SU-DHL-6 (cell line): ENCODE measurements at regions not wholly inside any gene's neighbourhood (a gene's known extent, or its start where the extent isn't known, plus 50 kb on each side); places are given as distances from the start of the nearest gene placed in this dataset.

Source experiments
- H2AFZ ChIP-seq: fragments of 200-600 bp; sonication (generic); 2 replicates; pipeline ENCODE4 v1.6.1; 2014; ENCODE audit warnings: low read depth, mild to moderate bottlenecking, moderate library complexity, mixed read lengths, antibody characterized with exemption, low read length; ENCODE audit not compliant: severe bottlenecking
- H3F3A ChIP-seq: fragments of 200-600 bp; shearing (Covaris generic); 2 replicates; pipeline ENCODE4 v1.6.0; 2016; ENCODE audit warnings: antibody characterized with exemption, mild to moderate bottlenecking; ENCODE audit not compliant: insufficient read depth
- H3K27ac ChIP-seq: fragments of 200-600 bp; sonication (generic); 2 replicates; pipeline ENCODE4 v1.5.1; 2016; ENCODE audit warnings: low read depth, mild to moderate bottlenecking, low read length, moderate library complexity, mixed read lengths
- H3K27me3 ChIP-seq: fragments of 200-600 bp; sonication (generic), shearing (Covaris generic); 2 replicates; pipeline ENCODE4 v1.6.0; 2014; ENCODE audit warnings: mild to moderate bottlenecking, low read length
- H3K36me3 ChIP-seq: fragments of 200-600 bp; sonication (generic); 2 replicates; pipeline ENCODE4 v1.6.1; 2014; ENCODE audit warnings: mild to moderate bottlenecking, low read length, mixed read lengths
- H3K4me2 ChIP-seq: fragments of 300-600, 200-600 bp; shearing (Covaris generic), sonication (generic); 2 replicates; pipeline ENCODE4 v1.6.0; 2014; ENCODE audit warnings: low read length, low read depth, mild to moderate bottlenecking; ENCODE audit not compliant: poor library complexity, severe bottlenecking
- H3K4me3 ChIP-seq: fragments of 200-600 bp; sonication (generic); 2 replicates; pipeline ENCODE4 v1.5.1; 2014; ENCODE audit warnings: antibody characterized with exemption, low read length, mild to moderate bottlenecking, mixed read lengths; ENCODE audit not compliant: insufficient read depth, poor library complexity, severe bottlenecking
- H3K79me2 ChIP-seq: fragments of 200-600 bp; sonication (generic); 2 replicates; pipeline ENCODE4 v1.6.1; 2014; ENCODE audit warnings: mild to moderate bottlenecking, low read length, moderate library complexity; ENCODE audit not compliant: insufficient read depth
- H3K9ac ChIP-seq: fragments of 200-600 bp; sonication (generic); 2 replicates; pipeline ENCODE4 v1.7.0; 2014; ENCODE audit warnings: mild to moderate bottlenecking, low read length
- H3K9me2 ChIP-seq: fragments of 200-600 bp; sonication (generic); replicated peaks from 2 replicates; pipeline ENCODE4 v1.6.1; 2014; ENCODE audit warnings: low read length; ENCODE audit not compliant: insufficient read depth
- H3K9me3 ChIP-seq: fragments of 200-600 bp; sonication (generic); 2 replicates; pipeline ENCODE4 v1.6.1; 2014; ENCODE audit warnings: low read length, mixed read lengths; ENCODE audit not compliant: insufficient read depth
- H4K20me1 ChIP-seq: fragments of 200-600 bp; sonication (generic); 2 replicates; pipeline ENCODE4 v1.6.1; 2014; ENCODE audit warnings: low read depth, mild to moderate bottlenecking, antibody characterized with exemption, low read length, moderate library complexity, mixed read lengths
- CTCF ChIP-seq: fragments of 200-600 bp; sonication (generic); IDR thresholded peaks from one replicate; pipeline ENCODE4 v1.5.1; 2017; ENCODE audit warnings: antibody characterized with exemption, mild to moderate bottlenecking, low read length, moderate library complexity; ENCODE audit not compliant: insufficient read depth, poor library complexity, severe bottlenecking
- EZH2phosphoT487 ChIP-seq: fragments of 200-600 bp; sonication (generic), shearing (Covaris generic); conservative IDR thresholded peaks from 2 replicates; pipeline ENCODE4 v1.6.1; 2018; ENCODE audit warnings: mild to moderate bottlenecking, antibody characterized with exemption, low read length, moderate library complexity, mixed read lengths

DNA sequence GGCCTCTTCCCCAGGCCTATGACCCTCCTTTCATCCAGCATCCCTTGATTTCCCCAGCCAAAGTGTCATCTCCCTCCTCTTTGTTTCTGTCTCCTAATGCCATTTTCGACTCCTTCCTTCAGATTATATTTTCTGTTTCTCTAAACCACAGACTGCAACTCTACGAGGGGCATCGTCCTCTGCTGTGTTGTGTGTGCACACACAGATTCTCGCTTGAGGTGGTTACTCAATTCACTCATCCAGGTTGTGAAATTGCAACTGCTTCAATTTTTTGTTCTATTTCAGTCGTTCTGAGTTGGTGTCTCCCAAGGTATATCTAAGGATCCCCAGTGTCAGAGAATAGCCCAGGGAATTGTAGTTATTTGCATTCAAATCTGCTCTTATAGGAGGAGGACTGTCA is 113.5 kb upstream of the NDUFV2 start:
- H3F3A ChIP-seq = no peaks in the 10 kb centered on the region
- TF ChIP-seq CTCF = no peak
- H3K9me3 ChIP-seq = no peaks in the 10 kb centered on the region
- no peaks in the 10 kb centered on the region for H3K36me3 ChIP-seq
- H3K4me2 ChIP-seq = no peak overlapping the region
- H3K27ac ChIP-seq = no peak overlapping the region
- H3K27me3 ChIP-seq = no peaks in the 10 kb centered on the region
- H3K79me2 ChIP-seq = no peaks in the 10 kb centered on the region
- no peaks in the 10 kb centered on the region for H4K20me1 ChIP-seq
- no peaks in the 10 kb centered on the region for H3K9me2 ChIP-seq
- H3K4me3 ChIP-seq = no peak overlapping the region
- no peak overlapping the region for H3K9ac ChIP-seq
- H2AFZ ChIP-seq = no peak overlapping the region

DNA sequence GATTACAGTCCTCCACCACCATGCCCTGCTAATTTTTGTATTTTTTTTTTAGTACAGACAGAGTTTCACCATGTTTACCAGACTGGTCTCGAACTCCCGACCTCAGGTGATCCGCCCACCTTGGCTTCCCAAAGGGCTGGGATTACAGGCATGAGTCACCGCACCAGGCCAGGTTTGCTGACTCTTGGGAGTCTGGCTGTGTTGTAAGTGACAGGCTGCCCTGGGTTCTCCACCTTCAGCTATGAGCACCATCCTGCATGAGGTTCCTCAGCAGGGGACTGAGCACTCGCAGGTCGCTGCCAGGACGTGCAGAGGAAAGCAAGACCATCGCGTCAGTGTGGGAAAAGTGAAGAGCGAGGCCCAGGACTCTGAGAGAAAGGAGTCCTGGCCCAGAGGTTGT is 112.6 kb upstream of the NDUFV2 start:
- TF ChIP-seq CTCF (no peak), EZH2phosphoT487 (no peak)
- no peak overlapping the region for H3K4me2 ChIP-seq

GRCh38 chr18:8990276-8991031 is 112.0 kb upstream of the NDUFV2 start:
- Histone ChIP-seq H3K4me2 (no peak overlapping the region), H3K27ac (no peak overlapping the region), H3K36me3 (no peaks in the 10 kb centered on the region), H3K4me3 (no peak overlapping the region), H3K27me3 (no peaks in the 10 kb centered on the region), H3K9ac (no peak overlapping the region), H2AFZ (no peak overlapping the region), H3K9me3 (no peaks in the 10 kb centered on the region), H3F3A (no peaks in the 10 kb centered on the region), H3K79me2 (no peaks in the 10 kb centered on the region), H4K20me1 (no peaks in the 10 kb centered on the region), H3K9me2 (no peaks in the 10 kb centered on the region)
- TF ChIP-seq CTCF (no peak), EZH2phosphoT487 (no peak)

More for the DNA sequence above, 112.6 kb upstream of the NDUFV2 start:
- Histone ChIP-seq H3K27ac (no peak overlapping the region), H3K4me3 (no peak overlapping the region), H2AFZ (no peak overlapping the region), H3K79me2 (no peaks in the 10 kb centered on the region), H3K9me3 (no peaks in the 10 kb centered on the region), H3K9ac (no peak overlapping the region), H3K27me3 (no peaks in the 10 kb centered on the region), H3K9me2 (no peaks in the 10 kb centered on the region), H4K20me1 (no peaks in the 10 kb centered on the region), H3K36me3 (no peaks in the 10 kb centered on the region), H3F3A (no peaks in the 10 kb centered on the region)
